ENCODE measurements at regions not wholly inside any gene's neighbourhood (a gene's known extent, or its start where the extent isn't known, plus 50 kb on each side); places are given as distances from the start of the nearest gene placed in this dataset.
"Not testable (repeated sequence)": the region's sequence is repeated elsewhere in the genome, so short reads cannot be mapped to it uniquely, and the experiment has no call there.

DNA sequence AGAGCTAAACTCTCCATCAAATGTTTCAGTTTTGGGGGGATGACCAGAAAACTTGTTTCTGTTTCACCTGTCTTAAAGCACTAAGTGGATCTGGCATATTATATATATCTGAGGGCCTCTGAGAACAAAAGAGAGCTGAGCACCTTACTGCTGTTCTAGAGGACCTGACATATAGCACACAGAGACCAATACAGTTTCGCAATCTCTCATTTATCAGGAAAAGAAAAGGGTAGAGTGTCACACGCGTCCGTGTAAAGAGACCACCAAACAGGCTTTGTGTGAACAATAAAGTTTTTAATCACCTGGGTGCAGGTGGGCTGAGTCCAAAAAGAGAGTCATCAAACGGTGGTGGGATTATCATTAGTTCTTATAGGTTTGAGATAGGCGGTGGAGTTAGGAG is 434.5 kb upstream of the KCND2 start:
- TF ChIP-seq, protein P1, sequence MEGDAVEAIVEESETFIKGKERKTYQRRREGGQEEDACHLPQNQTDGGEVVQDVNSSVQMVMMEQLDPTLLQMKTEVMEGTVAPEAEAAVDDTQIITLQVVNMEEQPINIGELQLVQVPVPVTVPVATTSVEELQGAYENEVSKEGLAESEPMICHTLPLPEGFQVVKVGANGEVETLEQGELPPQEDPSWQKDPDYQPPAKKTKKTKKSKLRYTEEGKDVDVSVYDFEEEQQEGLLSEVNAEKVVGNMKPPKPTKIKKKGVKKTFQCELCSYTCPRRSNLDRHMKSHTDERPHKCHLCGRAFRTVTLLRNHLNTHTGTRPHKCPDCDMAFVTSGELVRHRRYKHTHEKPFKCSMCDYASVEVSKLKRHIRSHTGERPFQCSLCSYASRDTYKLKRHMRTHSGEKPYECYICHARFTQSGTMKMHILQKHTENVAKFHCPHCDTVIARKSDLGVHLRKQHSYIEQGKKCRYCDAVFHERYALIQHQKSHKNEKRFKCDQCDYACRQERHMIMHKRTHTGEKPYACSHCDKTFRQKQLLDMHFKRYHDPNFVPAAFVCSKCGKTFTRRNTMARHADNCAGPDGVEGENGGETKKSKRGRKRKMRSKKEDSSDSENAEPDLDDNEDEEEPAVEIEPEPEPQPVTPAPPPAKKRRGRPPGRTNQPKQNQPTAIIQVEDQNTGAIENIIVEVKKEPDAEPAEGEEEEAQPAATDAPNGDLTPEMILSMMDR (IDR thresholded peaks at IDR 0.05; ENCODE audit: borderline replicate concordance, insufficient read depth, low read depth, low read length), result no peak
- no peak overlapping the region for H3K4me3 ChIP-seq (ENCODE audit: low read depth, low read length)

DNA sequence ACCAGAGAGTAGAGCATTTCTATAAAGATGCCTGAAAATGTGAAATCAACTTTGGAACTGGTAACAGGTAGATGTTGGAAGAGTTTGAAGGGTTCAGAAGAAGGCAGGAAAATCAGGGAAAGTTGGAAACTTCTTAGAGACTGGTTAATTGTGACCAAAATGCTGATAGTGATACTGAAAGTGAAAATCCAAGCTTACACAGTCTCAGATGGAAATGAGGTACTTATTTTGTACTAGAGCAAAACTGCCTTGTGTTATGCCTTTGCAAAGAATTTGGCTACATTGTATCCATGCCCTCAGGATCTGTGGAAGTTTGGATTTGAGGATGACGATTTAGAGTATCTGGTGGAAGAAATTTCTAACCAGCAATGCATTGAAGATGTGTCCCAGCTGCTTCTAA is 430.6 kb upstream of the KCND2 start:
- no peak overlapping the region for H3K4me3 ChIP-seq (ENCODE audit: low read depth, low read length)
- TF ChIP-seq, protein P1 (IDR thresholded peaks at IDR 0.05; ENCODE audit: borderline replicate concordance, insufficient read depth, low read depth, low read length), result no peak

DNA sequence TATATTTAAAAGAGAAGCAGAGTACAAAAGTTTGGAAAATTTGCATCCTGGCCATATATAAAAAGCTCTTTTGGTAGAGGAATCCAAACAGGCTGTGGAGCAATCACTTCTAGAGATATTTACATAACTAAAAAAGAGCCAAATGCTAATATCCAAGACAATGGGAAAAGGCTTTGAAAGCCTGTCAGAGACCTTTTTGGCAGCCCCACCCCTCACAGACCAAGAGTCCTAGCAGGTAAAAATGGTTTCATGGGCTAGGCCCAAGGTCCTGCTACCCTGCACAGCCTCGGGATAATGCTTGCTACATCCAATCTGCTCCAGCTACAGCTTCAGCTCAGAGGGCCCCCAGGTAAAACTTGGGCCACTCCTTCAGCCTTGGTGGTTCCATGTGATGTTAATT is 430.2 kb upstream of the KCND2 start:
- TF ChIP-seq, protein P1 (IDR thresholded peaks at IDR 0.05; ENCODE audit: borderline replicate concordance, insufficient read depth, low read depth, low read length), result no peak
- H3K4me3 ChIP-seq (ENCODE audit: low read depth, low read length), result no peak overlapping the region

DNA sequence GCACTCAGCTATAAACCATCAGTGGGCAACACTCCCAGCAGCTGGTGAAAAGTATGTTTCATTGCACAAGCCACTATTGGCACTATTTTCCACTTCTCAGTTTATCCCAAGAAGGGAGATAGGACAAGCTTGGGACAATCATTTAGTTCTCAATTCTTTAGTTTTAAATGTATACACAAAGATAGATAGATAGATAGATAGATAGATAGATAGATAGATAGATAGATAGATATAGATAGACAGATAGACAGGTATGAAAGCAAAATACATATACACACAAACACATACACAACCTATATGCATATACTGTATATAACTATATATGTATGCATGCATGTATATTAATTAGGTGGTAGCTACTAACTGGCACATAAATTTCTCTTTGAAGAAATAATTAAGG is 411.6 kb upstream of the KCND2 start:
- TF ChIP-seq, protein P1 (IDR thresholded peaks at IDR 0.05; ENCODE audit: borderline replicate concordance, insufficient read depth, low read depth, low read length), result no peak

DNA sequence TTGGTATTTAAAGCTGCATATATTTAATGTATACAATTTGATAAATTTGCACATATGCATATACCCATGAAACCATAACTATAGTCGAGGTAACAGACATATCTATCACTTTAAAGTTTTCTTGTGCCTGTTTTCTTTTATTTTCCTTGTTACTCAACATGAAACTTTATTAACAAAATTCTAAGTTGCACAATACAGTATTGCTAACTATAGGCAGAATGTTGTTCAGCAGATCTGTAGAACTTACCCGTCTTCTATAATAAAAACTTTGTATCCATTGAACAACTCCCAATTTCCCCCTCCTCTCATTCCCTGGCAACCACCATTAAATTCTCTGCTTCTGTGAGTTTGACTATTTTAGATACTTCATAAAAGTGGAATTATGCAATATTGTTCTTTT is 404.6 kb upstream of the KCND2 start:
- TF ChIP-seq, protein P1 (IDR thresholded peaks at IDR 0.05; ENCODE audit: borderline replicate concordance, insufficient read depth, low read depth, low read length), result no peak
- H3K4me3 ChIP-seq (ENCODE audit: low read depth, low read length), result no peak overlapping the region

More for the DNA sequence above, 411.6 kb upstream of the KCND2 start:
- no peak overlapping the region for H3K4me3 ChIP-seq (ENCODE audit: low read depth, low read length)

DNA sequence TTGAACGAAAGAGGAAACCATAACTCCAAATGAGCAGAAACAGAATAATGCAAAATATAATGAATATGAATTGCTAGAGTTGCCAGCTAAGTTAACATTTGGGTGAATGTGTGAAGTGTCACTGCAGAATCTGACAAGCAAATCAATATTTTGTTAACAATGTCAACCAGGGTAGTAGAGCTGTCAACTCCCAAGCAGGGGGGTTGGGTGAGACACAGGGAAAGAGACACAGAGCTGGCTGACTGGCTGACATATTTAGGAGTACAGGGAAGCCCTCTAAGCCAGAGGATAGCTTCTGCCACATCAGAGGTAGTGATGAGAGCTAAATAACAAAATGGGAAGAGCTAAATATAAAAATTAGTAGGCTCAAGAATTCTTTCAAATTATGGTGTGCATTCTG is 393.1 kb upstream of the KCND2 start:
- H3K4me3 ChIP-seq (ENCODE audit: low read depth, low read length), result no peak overlapping the region
- TF ChIP-seq, protein P1 (IDR thresholded peaks at IDR 0.05; ENCODE audit: borderline replicate concordance, insufficient read depth, low read depth, low read length), result no peak

DNA sequence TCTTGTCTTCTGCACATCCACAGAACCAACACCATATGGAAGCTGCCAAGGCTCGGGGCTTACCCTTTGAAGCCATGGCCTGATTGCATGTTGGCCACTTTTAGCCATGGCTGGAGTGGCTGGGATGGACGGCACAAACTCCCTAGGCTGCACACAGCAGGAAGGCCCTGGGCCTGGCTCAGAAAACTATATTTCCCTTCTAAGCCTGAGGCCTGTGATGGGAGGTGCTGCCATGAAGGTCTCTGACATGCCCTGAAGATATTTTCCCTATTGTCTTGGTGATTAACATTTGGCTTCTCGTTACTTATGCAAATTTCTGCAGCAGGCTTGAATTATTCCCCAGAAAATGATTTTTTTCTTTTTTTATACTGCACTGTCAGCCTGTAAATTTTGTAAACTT is 387.0 kb upstream of the KCND2 start:
- no peak overlapping the region for H3K4me3 ChIP-seq (ENCODE audit: low read depth, low read length)
- TF ChIP-seq, protein P1 (IDR thresholded peaks at IDR 0.05; ENCODE audit: borderline replicate concordance, insufficient read depth, low read depth, low read length), result no peak

DNA sequence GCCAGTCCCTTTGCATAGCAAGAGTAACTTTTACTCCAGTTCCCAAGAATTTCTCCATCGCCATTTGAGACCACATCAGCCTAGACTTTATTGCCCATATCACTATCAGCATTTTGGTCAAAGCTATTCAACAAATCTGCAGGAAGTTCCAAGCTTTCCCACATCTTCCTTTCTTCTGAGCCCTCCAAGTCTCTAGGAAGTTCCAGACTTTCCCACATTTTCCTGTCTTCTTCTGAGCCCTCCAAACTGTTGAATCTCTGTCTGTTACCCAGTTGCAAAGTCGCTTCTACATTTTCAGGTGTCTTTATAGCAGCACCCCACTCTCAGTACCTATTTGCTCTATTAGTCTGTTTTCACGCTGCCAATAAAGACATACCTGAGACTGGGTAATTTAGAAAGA is 386.4 kb upstream of the KCND2 start:
- not testable (repeated sequence) for H3K4me3 ChIP-seq (ENCODE audit: low read depth, low read length)
